GM21786 (cell line): ENCODE measurements at regions not wholly inside any gene's neighbourhood (a gene's known extent, or its start where the extent isn't known, plus 50 kb on each side); places are given as distances from the start of the nearest gene placed in this dataset.

Source experiments
- ATAC-seq: cut with Tn5 transposase; IDR thresholded peaks from one replicate; pipeline ENCODE4 v1.9.1; 2021; ENCODE audit not compliant: unreplicated experiment

DNA sequence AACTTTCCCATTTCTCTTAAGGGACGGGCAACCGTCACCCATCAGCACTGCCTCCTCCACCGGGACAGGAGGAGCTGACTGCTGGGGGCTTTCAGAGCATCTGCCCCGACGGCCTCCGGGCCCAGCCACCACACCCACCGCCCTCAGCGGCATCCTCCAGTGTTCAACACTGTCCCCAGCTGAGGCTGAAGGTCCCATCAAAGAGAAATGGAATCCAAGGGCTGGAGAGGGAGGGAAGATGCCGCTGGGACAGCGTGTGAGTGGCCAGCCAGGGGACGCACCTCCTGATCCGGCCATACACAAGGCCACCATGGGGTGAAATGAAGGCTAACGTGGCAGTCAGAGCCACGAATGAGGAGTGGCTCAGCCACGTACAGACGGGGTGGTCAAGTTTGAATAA is 153.6 kb upstream of the PPP2R2D start:
- no peak for ATAC-seq

GRCh38 chr10:131747791-131748190 is 153.0 kb upstream of the PPP2R2D start:
- ATAC-seq = no peak

DNA sequence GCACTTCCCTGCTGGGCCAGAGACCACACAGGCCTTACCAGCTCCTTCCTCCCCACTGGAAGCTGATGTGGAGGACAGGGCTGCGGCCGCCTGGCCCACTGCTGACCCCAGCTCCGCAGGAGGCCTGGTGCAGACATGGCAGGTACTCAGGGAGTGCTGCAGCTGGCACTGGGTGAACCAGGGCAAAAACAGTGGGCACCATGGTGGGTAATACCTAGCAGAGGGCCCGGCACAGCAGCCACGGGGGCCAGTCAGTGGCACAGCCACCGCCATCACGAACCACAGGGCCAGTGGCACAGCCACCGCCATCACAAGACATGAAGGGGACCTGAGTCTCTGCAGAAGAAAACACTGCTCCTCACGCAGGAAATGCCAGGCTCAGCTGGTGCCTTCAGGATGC is 152.6 kb upstream of the PPP2R2D start:
- ATAC-seq = no peak

DNA sequence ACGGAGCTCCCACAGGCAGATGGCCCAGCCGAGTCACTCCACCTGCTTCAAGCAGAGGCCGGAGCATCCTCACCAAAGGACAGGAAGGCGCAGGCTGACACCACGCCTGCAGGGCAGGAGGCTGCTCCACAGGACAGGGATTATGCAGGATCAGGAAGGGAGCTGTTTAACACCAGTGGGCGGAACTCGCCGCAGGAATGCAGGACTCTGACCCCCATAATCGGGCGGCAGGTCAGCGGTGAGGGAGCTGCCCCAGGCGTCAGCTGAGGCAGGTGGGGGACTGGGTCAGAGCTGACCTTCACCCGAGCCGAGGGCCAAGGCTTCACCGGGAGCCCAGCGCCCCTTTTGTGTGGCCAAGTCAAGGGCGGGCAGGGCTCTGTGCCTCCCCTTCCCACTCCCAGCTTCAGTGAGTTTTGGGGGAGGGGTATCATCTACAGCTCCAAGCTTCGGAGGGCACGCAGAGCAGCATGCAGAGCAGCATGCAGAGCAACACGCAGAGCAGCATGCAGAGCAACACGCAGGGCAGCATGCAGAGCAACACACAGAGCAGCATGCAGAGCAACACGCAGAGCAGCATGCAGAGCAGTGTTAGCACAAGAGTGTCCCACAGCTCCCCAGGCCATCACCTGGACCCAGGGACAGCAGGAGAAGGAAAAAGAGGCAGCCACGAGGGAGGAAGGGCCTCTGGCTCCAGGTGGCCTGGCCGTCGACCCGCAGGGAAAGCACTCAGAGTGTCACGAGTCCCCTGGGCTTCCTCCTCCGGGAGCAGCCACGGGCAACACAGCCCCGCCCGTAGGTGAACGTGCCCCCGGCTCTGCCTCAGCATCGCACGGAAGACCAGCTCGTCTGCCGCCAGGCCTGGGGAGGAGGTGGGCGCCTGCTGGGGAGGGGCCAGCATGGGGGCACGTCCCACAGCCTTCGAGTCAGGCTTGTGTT is 151.7 kb upstream of the PPP2R2D start:
- no peak for ATAC-seq

- no peak for ATAC-seq
Measured at GRCh38 chr10:131749767-131750142, 151.1 kb upstream of the PPP2R2D start.

GRCh38 chr10:131750171-131750895 is 150.5 kb upstream of the PPP2R2D start:
- no peak for ATAC-seq

DNA sequence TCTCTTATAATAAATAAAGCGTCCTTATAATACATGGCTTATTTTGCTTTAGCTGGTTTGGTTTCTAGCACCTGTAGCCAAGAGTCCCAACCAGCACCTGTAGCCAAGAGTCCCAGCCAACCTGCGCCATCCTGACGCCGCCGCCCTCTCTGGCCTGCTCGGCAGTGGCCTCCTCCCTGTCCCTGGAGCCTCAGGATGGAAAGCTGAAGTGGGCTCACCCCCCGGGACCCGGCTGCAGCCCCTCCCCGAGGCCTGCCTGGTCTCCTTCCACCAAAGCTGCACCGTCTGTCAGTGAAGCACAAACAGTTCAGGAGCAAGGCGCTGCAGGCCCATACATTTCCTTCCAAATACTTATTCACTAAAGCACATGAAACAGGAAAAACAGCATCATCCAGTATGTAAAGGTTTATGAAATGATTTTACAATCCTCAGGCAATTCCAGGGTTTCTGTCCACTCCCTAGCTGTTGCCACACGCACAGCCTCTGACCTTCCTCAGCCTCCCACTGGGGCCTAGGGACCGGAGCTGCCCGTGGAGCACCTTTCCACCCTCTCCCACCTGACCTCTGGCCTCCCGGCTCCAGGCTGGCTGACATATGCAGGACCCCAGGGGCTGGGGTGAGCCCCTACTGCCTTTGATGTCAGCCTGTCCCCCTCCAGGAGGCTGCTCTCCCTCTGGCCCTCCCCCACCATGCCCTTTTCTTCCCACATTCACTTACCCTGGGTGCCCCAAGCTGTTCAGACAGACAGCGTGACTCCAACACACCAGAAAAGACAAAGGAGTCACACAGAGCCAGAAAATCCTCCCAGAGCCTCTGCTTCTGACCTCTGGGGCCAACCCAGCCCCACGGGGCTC is 149.6 kb upstream of the PPP2R2D start:
- ATAC-seq = no peak

DNA sequence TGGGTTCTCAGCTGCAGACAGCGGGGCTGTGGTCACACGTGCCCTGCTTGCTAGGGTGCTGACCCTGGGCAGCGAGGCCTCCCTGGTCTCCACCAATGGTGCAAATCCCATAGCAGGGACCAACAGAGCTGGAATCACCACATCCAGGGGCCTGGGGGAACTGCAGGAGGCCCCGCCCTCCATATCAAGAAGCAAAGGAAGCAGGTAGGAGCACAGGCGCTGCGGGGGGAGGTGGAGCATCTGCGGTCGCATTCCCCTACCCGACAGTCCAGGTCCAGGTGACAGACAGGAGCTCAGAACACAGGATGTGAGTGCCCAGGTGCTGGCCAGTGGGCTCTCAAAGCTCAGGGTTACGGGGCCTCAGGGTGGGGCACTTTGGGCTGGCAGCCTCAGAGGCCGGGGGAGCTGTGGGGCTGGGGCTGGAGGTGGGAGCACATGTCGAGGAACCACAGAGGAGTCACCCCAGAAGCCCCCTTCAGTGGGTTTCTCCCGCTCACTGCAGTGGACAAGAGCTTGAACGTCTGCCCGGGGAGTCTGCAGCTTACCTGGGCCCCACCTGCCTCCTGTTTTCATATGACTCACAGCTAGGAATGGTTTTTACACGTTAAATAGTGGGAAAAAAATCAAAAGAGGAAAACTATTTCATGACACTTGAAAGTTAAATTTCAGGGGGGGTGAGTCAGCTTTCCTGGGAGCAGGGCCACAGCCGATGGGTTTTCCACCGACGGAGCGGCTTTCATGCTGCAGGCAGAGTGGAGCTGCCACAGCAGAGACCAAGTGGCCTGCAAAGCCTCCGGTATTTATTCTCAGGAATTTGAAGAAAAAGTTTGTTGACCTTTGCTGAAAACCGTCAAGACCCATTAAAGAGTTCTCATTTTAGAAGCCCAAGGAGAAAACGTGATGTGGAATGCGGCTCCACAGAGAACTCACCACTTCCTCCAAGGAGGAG is 148.7 kb upstream of the PPP2R2D start:
- no peak for ATAC-seq

DNA sequence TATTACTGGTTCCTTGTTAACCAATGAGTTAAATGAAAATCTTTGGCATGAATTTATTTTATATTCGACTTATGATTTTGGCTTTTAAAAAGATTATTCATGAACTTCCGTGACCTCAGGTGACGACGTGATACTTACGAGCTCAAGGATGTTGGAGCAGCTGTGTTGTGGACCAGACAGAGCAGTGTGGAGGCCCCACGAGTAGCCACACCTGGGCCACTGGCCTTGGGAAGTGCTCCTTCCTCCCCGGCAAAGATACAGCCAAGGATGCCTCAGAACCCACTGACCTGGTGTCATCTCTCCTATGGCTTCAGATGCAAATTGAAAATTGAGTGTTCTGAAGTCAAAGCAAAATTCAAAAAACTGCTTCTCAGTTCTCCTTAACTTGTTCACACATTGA is 147.5 kb upstream of the PPP2R2D start:
- ATAC-seq = no peak

GRCh38 chr10:131755200-131755599 is 145.6 kb upstream of the PPP2R2D start:
- ATAC-seq = no peak

- ATAC-seq = no peak
Measured at GRCh38 chr10:131757285-131758058, 143.3 kb upstream of the PPP2R2D start.

GRCh38 chr10:131758062-131758938 is 142.5 kb upstream of the PPP2R2D start:
- no peak for ATAC-seq

- ATAC-seq = no peak
Measured at GRCh38 chr10:131758939-131759301, 141.9 kb upstream of the PPP2R2D start.

GRCh38 chr10:131759347-131759746 is 141.5 kb upstream of the PPP2R2D start:
- ATAC-seq = no peak

DNA sequence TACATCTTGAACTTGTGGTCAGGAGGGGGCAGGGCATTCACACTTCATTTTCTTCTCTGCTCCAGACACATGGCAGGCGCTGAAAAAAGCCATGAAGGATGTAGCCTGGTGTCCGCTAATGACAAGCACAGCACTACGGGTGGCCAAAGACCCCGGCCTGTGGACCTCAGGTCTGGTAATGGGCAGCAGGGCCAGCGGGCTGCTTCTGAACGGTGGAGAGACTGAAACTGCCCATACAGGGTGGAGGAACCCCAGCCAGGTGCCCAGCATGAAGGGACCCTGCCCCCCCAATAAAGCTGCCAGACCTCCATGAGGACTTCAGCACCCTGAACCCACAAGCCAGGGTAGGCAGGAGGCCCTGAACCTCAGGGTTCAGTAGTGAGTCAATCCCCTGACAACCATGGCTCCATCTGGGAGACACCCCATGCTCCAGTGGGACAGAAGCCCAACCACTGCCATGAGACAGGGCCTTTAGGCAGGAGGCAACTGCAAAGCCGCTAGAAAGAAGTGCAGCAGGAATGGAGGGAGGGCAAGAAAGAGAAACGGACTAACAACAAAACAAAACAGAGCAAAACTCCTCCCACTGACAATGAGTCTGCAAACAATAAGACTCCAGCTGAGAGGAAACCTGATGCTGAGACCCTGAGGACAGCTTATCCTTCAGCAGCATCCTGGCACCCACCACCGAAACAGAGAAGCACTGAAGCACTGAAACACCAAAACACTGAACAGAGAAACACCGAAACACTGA is 140.2 kb upstream of the PPP2R2D start:
- ATAC-seq = no peak

DNA sequence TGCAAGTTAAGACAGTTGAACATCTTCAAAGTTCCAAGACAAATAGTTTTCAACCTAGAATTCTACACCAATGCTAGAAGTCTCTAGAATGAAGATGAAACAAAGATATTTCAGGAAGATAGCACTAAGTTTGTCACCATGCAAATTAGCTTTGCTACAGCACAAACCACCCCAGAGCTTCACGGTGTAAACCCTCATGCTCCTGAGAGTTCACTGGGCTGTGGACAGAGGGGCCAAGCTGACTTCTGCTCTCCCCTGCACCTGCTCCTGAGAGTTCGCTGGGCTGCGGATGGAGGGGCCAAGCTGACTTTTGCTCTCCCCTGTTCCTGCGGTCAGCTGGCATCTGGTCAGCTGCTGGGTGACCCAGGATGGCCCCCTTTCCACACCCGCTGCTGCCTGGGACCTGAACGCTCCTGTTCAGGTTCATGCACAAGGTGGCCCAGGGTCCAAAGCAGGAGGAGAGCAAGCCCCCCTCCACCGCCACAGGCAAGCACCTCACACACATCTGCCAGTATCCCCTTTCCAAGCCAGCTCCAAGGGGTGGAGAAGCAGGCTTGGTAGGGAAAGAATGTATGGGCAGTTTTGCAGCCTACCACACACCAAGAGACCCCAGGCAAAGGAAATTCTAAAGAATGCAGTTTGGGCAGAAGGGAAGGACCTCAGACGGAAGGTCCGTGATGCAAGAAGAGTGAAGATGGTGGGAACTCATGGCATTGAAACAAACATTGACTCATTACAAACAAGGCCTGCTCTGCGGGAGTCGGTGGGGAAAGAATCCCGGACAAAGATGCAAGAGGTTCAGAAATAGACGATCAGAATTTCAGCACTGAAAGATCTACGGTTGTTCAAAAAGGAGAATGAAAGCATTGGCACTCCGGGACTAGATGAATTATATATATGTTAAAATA is 137.8 kb upstream of the PPP2R2D start:
- no peak for ATAC-seq

DNA sequence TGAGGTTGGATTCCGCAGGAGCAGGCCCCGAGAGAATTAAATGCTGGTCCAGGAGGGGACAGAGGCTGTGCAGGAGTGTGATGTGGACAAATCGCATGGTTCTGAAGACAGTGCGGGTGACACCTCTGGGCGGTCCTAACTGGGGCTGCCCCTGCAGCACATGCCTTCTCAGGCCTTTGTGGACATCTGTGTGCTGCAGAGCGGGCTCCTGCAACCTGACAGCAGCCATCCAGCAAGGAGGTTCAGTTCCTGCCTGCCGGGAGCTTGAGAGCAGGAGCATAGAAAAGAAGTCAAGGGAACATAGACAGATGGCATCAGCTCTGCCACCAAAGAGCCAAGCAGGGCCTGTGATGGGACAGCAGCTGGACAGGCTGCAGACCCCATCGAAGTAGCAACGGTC is 135.9 kb upstream of the PPP2R2D start:
- no peak for ATAC-seq
